Neural cell (in vitro differentiated cells): ENCODE measurements at regions not wholly inside any gene's neighbourhood (a gene's known extent, or its start where the extent isn't known, plus 50 kb on each side); places are given as distances from the start of the nearest gene placed in this dataset.

Experiments
- CTCF ChIP-seq: fragments of 450-650 bp; IDR thresholded peaks from 2 replicates; pipeline ENCODE4 v1.5.1; 2014; ENCODE audit warnings: antibody characterized with exemption, mild to moderate bottlenecking, moderate library complexity; ENCODE audit not compliant: poor library complexity, severe bottlenecking
- RAD21 ChIP-seq: fragments of 450-650 bp; conservative IDR thresholded peaks from 2 replicates; pipeline ENCODE4 v1.6.1; 2014; ENCODE audit warnings: antibody characterized with exemption, mild to moderate bottlenecking, moderate library complexity
- REST ChIP-seq: IDR thresholded peaks from 2 replicates; pipeline ENCODE4 v1.6.1; 2012; ENCODE audit warnings: borderline replicate concordance

GRCh38 chr1:3995141-3995780, 95.2 kb upstream of the C1orf174 start:
- TF ChIP-seq REST = no peak
- TF ChIP-seq CTCF = no peak
- no peak for TF ChIP-seq RAD21
